SH-SY5Y (cell line): ENCODE measurements at regions not wholly inside any gene's neighbourhood (a gene's known extent, or its start where the extent isn't known, plus 50 kb on each side); places are given as distances from the start of the nearest gene placed in this dataset.

Experiments
- GATA2 ChIP-seq: IDR thresholded peaks from 2 replicates; pipeline ENCODE4 v1.6.1; 2011; ENCODE audit warnings: mild to moderate bottlenecking, low read depth, low read length
- GATA3 ChIP-seq: IDR thresholded peaks from 2 replicates; pipeline ENCODE4 v1.6.1; 2011; ENCODE audit warnings: low read depth, mild to moderate bottlenecking, low read length, moderate library complexity

DNA sequence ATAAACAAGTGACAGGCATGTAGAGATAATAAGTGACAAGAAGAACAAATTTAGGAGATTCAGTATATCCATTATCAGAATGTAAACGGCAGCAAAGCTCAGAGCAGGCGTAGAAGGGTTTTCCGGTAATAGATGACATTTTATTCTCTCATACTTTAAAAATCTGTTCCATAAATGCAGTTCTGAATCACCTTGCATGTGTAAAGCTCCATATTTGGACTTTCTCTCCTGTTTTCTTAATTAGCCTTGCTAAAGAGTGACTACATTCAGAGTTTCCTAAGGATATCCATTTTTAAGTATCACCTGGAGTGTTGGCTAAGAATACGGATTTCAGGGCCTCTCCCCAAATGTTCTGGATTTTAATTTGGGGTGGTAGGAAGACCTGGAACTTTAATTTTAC is 122.0 kb downstream of the SPP2 start:
- TF ChIP-seq GATA2: no peak
- TF ChIP-seq GATA3: no peak
